GM19463 (cell line): ENCODE measurements at regions not wholly inside any gene's neighbourhood (a gene's known extent, or its start where the extent isn't known, plus 50 kb on each side); places are given as distances from the start of the nearest gene placed in this dataset.

ENCODE experiments used
- ATAC-seq: cut with Tn5 transposase; IDR thresholded peaks from one replicate; pipeline ENCODE4 v1.9.1; 2021; ENCODE audit warnings: mild to moderate bottlenecking, moderate library complexity; ENCODE audit not compliant: unreplicated experiment

DNA sequence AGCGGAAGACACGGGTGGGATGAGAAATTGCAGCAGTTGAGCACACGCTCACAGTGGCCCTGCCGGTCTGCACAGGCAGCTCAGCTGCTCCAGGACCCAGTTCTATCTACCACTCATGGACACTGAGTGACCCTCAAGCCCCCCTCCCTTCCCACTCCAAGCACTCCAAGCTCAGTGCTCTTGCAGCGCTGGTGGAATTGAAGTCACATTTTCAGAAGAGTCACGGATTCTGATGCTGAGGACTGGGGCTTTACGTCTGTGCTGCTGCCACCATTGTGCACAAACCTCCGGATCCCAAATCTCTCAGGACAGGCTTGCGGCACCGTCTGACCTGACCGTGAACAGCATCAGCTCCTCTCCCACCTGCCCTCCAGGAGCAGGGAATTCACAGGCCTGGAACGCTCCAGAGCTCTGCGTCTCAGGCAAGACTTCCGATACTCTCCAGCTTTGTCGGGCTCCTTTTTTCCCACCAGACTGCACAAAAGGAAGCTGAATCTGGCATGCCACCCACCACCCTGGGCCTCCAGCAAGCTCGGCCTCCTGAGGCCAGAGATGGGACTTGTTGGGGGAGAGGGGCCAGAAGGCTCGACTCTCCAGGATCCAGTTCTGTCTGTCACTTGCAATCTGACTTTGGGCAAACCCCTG, 213.1 kb upstream of the RTL1 start:
- ATAC-seq = no peak

GRCh38 chr14:101117543-101117942, 214.0 kb upstream of the RTL1 start:
- ATAC-seq = no peak

DNA sequence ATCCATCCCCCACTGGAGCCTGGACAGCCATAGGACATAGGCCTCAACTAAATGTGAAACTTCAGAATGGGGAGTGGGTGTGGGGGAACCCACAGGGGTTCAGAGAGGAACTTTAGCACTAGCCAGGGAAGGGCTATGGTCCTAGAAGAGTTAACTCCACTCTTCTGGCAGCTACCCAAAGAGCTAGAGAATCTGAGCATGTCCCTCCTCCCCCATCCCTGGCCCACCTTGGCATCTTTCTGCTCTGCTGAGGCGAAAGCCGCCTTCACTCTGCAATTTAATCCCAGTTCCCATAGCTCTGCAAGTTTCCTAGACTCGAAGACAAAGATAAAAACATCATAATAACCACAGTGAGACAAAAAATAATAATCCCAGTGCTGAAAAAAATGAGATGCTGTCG, 214.7 kb upstream of the RTL1 start:
- ATAC-seq = no peak

GRCh38 chr14:101118746-101119591, 215.4 kb upstream of the RTL1 start:
- no peak for ATAC-seq

DNA sequence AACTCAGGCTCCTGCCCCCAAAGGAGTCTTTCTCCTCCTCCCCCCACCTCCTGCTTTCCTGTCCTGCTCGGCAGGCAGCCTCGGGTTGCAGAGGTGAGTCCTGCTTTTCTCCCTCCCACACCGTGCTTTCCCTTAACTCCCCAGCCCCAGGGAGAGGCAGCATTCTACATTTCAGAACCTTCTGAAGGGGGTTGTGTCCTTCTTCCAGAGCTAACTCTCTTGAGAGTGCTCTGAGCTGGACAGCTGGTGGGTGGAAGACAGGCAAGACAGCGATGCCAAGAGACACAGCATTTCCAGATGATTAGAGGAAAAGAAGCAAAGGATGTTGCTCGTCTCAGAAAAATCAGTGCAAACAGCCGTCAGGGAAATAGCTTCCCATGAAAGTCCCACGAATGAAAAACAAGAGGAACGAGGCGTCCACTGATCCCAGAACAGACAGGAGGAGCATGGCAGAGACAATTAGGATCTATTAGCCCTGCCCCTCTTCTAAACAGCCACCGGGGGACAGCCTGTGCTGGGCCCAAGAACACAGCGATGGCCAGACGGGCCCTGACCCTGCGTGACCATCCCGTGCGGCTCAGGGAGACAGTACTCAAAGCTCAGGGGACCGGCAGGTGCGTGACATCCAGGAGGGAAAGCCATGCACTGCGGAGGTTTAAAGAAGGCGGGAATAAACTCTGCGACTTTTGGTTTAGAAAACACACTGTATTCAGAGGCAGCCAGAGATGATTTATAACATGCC, 216.5 kb upstream of the RTL1 start:
- no peak for ATAC-seq

DNA sequence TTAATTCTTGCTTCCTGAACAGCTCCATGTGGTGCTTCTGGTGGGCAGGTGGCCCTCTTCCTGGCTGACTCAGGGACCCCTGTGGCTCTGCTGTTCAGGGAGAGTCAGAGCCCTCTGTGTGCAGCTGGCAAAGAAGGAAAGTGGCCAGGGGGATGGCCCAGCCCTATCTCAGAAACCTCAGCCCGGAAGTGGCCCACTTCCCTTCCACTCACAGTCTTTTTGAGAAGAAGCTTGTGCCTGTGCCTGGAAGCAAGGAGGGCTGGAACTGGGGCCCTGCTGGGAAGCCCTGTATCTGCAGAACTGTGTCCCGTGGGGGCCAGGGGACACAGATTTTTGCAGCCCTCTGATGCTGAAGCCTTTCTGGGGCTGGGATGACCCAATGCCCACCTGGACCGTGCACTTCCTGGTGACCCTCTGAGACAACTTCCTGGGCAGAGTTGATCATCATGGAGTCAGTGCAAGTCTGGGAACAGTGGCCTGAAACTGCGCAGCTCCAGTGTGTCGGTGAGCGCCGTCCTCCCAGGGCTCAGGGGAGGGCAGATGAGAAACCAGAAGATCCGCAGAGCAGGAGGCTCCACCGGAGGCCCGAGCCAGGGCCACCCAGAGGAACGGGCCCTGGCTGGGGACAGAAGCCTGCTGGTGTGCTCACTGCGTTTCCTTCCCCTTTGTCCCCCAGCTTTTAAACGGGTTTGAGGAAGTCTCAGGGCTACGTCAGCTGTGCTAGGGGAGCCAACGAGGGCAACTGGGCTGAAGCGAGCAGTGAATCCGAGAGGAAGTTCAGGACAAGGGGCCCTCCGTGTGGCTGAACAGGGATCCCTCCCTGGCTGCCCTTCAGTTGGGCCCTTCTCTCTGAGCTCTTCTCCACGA, 217.4 kb upstream of the RTL1 start:
- no peak for ATAC-seq

DNA sequence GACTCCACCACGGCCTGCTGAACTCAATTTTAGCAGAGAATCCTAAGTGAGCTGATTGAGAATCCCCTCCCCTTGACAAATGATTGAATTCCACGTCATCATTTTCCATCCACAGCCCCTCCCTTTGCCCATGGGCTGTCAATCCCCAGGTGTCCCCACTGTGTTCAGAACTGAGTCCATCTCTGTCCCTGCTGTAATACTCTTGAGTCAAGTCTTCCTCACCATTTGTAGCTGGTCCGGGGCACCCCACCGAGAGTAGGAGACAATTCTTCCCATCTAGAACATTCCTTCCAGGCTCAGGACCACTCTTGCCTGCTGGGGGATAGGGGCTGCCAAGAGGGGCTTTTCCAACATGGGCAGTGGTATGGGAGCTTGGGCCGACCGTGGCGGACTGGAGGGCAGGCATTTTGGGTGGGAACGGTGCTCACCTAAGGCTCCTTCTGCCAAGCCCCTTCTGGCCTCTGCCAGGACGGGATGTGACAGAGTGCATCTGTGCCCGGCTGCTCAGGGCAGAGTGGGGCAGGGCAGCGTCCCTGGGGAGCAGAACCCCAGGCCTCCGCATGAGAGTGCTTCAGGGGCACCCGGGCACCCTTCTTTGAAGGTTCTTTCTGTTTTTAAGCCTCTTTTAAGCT, 218.1 kb upstream of the RTL1 start:
- no peak for ATAC-seq

DNA sequence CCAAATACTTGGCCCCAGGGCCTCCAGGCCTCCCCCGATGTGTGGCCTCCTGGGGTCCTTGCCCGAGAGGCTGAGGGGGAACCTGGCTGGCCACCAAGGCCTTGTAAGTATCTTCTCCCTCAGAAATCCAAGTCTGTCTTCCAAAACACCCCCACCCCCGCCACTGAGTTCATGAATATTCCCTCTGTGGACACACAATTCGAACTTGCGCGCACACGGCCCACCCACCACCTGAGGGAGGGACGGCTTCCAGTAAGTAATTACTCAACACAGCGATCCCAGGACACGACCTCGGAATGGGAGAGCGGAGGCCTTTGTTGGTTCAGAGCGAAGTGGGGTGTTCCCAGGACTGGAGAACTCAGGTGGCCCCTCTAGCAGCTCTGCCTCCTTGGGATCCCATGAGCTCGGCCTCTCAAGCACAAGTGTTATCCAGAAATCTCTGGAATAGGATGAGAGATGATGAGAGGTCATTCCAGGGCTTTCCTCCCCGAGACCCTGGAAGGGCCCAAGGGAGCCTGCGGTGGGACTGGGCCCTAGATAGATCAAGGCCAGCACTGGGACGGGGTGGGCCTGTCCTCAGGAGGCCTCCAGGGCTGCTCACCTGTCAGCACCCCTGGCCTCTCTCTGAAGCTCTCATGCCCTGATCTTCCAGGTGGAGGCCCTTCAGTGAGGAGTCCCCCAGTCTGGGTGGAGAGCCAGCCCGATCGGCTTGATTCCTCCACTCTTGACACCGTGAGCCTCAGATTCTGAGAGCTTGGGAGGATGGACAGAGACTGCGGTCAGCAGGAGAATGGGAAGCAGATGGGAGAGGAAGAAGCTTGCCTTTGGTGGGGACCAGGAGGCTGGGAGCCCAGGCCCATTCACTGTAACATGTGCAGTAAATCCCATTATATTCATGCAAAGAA, 219.0 kb upstream of the RTL1 start:
- no peak for ATAC-seq

GRCh38 chr14:101123618-101124510, 220.3 kb upstream of the RTL1 start:
- no peak for ATAC-seq

DNA sequence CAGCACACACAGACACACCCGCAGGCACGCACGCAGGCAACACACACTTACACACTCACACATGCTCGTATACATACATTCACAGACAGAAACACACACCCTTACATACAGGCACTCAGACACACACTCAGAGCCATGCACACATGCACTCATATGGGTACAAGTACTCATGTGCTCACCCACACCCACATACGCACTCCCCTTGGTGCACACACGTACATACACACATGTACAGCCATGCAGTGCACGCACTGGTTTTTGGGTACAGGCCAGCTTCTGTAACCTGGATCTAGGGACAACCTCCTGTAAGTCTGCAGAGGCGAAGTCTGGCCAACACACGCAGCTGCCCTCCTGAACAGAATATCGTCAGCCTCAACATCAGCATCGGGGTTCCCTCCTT, 221.3 kb upstream of the RTL1 start:
- no peak for ATAC-seq

DNA sequence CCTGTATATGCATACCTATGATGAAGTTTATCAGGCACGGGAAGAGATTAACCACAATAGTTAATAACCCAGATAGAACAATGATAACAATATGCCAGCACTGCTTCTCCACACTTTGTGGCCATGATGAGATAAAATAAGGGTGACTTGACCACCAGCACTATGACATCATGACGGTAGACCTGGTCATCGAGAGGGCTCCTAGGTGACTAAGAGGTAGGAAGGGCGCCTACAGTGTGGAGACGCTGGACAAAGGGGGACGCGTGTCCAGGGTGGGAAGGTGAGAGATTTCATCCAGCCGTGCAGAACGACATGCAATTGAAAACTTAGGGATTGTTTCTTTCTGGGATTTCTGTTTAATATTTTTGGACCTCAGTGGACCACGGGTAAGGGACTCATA, 221.8 kb upstream of the RTL1 start:
- no peak for ATAC-seq

- ATAC-seq = no peak
Measured at GRCh38 chr14:101125719-101126651, 222.5 kb upstream of the RTL1 start.

DNA sequence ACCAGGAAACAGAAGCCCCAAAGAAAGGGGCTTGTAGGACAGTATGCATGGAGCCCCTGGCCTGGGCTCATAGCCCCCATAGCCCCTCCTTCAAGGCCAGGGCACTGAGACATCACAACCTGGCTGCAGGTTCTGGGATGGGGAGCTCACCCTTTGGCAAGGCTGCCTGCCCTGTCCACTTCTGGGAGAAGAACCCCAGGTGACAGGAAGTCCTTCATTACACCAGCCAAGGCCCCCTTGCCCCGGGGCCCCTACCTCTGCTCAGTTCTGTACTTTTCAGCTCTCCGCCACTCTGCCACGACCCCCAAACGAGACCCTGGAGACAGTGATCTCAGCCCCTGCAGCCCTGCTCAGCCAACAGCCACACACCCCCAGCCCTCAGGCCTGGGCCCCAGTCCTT, 223.2 kb upstream of the RTL1 start:
- ATAC-seq = no peak

DNA sequence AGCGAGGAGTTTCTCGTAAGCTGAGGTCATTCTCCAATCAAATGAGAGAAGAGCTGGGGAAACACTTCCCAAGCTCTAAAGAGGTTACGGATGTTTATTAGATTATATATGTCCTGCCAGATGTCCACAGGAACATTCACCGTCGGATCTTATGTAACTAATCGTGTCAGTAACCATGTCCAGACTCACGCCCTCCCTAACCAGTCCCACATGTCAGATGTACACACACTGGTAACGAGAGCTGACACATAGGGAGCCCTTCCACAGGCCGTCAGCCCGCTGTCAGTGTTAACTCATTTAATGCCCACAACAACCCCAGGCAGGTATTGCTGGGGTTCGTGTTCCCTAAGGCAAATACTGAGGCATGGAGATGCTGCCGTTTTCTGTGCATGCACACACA, 223.7 kb upstream of the RTL1 start:
- ATAC-seq = no peak

DNA sequence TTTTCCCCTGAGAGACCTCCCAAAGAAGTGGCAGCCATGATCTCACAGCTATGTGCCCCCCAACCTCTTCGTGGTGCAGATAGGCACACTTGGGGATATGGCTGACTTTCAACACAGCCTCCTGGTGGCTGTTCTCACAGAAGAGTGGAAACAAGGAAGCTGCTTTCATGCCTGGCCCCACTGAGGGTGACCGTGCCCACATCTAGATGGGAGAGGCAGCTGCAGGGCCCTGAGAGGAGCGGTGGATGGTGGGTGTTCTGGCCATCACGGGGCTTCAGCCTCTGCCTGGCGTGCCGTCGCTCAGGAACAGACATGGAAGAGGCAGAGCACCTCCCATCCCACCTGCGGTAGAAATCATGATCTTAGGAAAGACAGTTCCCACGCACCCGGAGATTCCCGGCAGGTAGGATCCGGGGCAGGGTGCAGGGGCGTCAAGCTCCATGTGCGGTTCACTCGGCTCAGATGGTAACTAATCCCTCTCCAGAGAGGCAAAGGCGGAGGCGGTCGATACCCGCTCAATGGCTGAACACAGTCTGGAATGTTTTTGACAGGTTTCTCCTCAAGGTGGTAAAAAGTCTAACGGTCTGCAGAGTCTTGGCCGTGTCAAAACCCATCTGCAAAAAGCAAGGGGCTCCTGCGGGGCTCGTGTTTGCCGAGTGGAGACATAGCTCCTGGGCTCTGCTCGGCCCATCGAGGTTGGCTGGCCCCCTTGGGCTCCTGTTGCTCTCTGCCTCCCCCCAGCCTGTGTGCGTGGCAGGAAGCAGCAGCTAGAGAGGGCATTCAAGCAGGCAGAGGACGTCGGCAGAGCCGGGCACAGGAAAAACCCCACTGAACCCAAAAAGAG, 225.2 kb upstream of the RTL1 start:
- ATAC-seq = no peak

- no peak for ATAC-seq
Measured at GRCh38 chr14:101129521-101130167, 226.1 kb upstream of the RTL1 start.
